ENCODE measurements at regions not wholly inside any gene's neighbourhood (a gene's known extent, or its start where the extent isn't known, plus 50 kb on each side); places are given as distances from the start of the nearest gene placed in this dataset.

DNA sequence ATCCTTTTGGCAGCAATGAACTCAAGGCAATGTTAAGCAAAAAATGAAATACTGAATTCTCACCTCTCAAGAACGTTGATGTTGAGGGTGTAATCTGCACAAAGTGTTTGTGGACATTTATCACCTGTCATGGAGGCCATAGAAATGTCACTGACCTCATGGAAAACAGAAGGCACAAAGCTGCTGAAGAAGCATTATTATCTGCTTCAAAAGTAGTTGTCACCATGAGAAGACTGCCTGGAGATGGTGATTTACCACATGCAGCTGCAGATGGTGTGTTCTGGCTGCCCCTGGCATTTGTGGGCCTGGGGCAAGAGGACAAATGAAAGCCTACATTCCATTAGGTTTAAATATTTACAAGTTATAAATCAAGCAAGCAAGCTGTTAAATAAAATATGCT is 116.8 kb upstream of the RPS6KA3 start:
- H3K36me3 Mint-ChIP-seq (ENCODE audit: low read depth) = no peaks in the 10 kb centered on the region
- H3K9me3 Mint-ChIP-seq = peaks cover 6% of the 10 kb centered on the region
- H3K27ac Mint-ChIP-seq = no peak overlapping the region
- DNase-seq (ENCODE audit: low spot score) = no peak
- H3K4me1 Mint-ChIP-seq (ENCODE audit: low read depth) = peaks cover 19% of the 10 kb centered on the region
- intact Hi-C loops (cut with micrococcal nuclease) = loop anchor here (2.0 to 5.0 kb wide), 4 partner anchors 59 to 213 kb away; no protein-coding TSS in a partner anchor
- peaks cover 5% of the 10 kb centered on the region for H3K27me3 Mint-ChIP-seq (ENCODE audit: low read depth)
- H3K4me3 Mint-ChIP-seq (ENCODE audit: low read depth) = no peak overlapping the region

- peak overlapping the region; percentile 65 for H3K27ac Mint-ChIP-seq
- intact Hi-C loops (cut with micrococcal nuclease) = loop anchor here (2.0 to 5.0 kb wide), 4 partner anchors 60 to 214 kb away; no protein-coding TSS in a partner anchor
- no peaks in the 10 kb centered on the region for H3K27me3 Mint-ChIP-seq (ENCODE audit: low read depth)
- peaks cover 25% of the 10 kb centered on the region for H3K4me1 Mint-ChIP-seq (ENCODE audit: low read depth)
- DNase-seq (ENCODE audit: low spot score) = peak; percentile 9
- no peak overlapping the region for H3K4me3 Mint-ChIP-seq (ENCODE audit: low read depth)
- H3K9me3 Mint-ChIP-seq = peaks cover 6% of the 10 kb centered on the region
- no peaks in the 10 kb centered on the region for H3K36me3 Mint-ChIP-seq (ENCODE audit: low read depth)
Observed at GRCh38 chrX:20382518-20383297, 116.0 kb upstream of the RPS6KA3 start.

- no peak for DNase-seq (ENCODE audit: low spot score)
- H3K4me3 Mint-ChIP-seq (ENCODE audit: low read depth) = peak overlapping the region; percentile 18
- H3K4me1 Mint-ChIP-seq (ENCODE audit: low read depth) = peaks cover 27% of the 10 kb centered on the region
- intact Hi-C loops (cut with micrococcal nuclease) = loop anchor here (2.0 to 5.0 kb wide), 4 partner anchors 60 to 215 kb away; no protein-coding TSS in a partner anchor
- H3K27ac Mint-ChIP-seq = peak overlapping the region; percentile 6
- H3K9me3 Mint-ChIP-seq = peaks cover 6% of the 10 kb centered on the region
- H3K36me3 Mint-ChIP-seq (ENCODE audit: low read depth) = no peaks in the 10 kb centered on the region
- H3K27me3 Mint-ChIP-seq (ENCODE audit: low read depth) = no peaks in the 10 kb centered on the region
Observed at GRCh38 chrX:20382082-20382481, 115.4 kb upstream of the RPS6KA3 start.

DNA sequence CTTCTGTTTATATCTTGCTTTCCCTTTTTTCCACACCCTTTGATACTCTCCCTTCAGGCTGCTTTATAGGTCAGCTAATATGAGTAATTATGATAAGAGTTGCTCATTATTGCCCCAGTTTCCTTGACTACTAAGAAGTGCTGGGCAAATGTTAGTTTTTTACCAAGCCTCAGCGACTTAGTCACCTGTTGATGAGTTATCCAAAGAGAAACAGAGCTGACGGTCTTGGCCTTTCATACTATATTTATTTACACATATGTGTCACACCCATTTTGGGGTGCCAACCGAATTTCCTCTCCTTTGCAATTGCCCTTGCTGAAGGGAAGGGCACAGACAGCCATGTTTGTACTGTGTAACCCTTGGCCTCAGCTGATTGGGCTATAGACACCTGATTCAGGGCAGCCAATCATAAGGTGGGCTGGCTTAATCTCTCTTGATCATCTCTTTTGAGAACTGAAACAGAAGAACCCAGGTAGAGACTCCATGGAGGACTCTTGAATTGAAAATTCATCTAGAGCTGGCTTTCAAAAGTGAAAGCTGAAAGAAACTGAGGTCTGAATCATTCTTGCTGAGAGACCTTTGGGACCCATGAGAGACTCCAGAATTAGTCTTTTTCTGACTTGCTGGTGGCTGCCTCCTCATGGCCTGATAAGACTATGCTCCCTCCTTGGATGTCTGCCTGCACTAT is 111.7 kb upstream of the RPS6KA3 start:
- Mint-ChIP-seq H3K36me3 (ENCODE audit: low read depth) (no peaks in the 10 kb centered on the region), H3K27ac (peak overlapping the region; percentile 91), H3K9me3 (peaks cover 6% of the 10 kb centered on the region), H3K4me3 (ENCODE audit: low read depth) (no peak overlapping the region), H3K27me3 (ENCODE audit: low read depth) (no peaks in the 10 kb centered on the region), H3K4me1 (ENCODE audit: low read depth) (peaks cover 33% of the 10 kb centered on the region)
- intact Hi-C loops (cut with micrococcal nuclease) = no loop called here
- peak; percentile 9 for DNase-seq (ENCODE audit: low spot score)

DNA sequence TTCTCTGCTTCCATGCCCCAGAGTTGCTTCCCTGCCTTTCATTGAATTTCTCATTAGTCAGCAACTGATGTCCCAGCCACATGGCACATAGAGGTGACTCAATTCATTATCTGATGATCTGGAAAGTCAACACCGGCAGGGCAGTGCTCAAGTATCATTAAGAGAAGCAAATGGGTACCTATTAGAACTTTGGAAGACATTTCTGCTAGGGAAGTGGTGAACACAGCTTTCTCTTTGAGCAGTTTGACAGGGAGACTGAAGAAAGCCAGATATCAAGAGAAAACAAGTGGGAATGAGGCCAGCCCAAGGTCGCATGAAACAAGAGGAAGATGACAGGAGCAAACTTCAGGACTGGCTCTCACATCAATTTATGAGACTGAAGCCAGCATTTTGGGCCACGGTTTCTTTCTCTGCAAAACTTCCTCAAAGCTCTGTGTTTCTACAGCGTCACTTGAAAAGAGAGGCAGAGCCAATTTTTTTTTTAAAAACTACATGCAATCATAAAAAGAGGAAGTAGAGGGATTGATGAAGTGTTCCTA is 108.3 kb upstream of the RPS6KA3 start:
- H3K4me1 Mint-ChIP-seq (ENCODE audit: low read depth) = peaks cover 15% of the 10 kb centered on the region
- intact Hi-C loops (cut with micrococcal nuclease) = no loop called here
- H3K9me3 Mint-ChIP-seq = peaks cover 4% of the 10 kb centered on the region
- H3K36me3 Mint-ChIP-seq (ENCODE audit: low read depth) = no peaks in the 10 kb centered on the region
- no peak for DNase-seq (ENCODE audit: low spot score)
- H3K27ac Mint-ChIP-seq = no peak overlapping the region
- H3K27me3 Mint-ChIP-seq (ENCODE audit: low read depth) = peaks cover 7% of the 10 kb centered on the region
- H3K4me3 Mint-ChIP-seq (ENCODE audit: low read depth) = no peak overlapping the region

DNA sequence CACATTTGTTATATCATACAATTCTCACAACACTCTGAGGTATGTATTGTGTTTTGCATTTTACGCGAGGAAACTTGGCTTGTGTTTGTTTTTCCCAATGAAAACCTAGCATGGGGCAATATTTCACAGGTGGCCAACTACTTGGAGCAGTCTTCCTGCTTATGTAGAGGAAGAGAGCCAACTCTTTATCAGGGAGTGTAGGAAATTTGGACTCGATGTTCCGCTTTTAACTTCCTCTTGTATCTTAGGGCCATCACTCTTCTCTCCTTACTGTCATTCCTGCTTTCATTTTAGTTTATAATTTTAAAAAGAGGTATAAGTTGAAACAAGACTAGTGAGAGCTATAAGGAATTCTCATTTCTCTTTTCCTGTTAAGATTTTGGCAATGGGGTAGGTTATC is 107.7 kb upstream of the RPS6KA3 start:
- Mint-ChIP-seq H3K27me3 (ENCODE audit: low read depth) (peaks cover 7% of the 10 kb centered on the region), H3K27ac (no peak overlapping the region), H3K4me3 (ENCODE audit: low read depth) (no peak overlapping the region), H3K36me3 (ENCODE audit: low read depth) (no peaks in the 10 kb centered on the region), H3K4me1 (ENCODE audit: low read depth) (peaks cover 15% of the 10 kb centered on the region), H3K9me3 (no peaks in the 10 kb centered on the region)
- intact Hi-C loops (cut with micrococcal nuclease) = no loop called here
- DNase-seq (ENCODE audit: low spot score) = no peak

GRCh38 chrX:20373063-20373462 is 106.4 kb upstream of the RPS6KA3 start:
- Mint-ChIP-seq H3K27me3 (ENCODE audit: low read depth) (peaks cover 7% of the 10 kb centered on the region), H3K9me3 (no peaks in the 10 kb centered on the region), H3K36me3 (ENCODE audit: low read depth) (no peaks in the 10 kb centered on the region), H3K27ac (no peak overlapping the region), H3K4me3 (ENCODE audit: low read depth) (no peak overlapping the region), H3K4me1 (ENCODE audit: low read depth) (peaks cover 10% of the 10 kb centered on the region)
- intact Hi-C loops (cut with micrococcal nuclease) = no loop called here
- DNase-seq (ENCODE audit: low spot score) = no peak

DNA sequence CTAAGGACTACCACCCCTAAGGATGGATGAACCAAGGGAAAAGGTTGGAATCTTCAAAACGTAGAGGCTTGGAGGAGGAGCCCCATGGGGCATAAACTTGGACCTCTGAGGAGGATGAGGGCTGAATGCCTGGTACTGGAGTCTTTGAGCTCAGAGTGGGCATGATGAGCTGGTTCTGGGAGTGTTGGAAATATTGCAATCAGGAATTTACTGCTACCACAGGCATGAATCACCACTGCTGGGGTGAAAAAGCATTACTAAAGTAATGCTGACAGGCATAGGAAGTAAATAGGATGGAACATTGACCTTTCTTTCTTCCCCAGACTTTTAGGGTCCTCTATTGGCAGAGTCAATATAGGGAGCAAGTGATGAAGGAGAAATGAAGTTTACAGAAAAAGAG is 105.8 kb upstream of the RPS6KA3 start:
- H3K4me3 Mint-ChIP-seq (ENCODE audit: low read depth) = no peak overlapping the region
- no peaks in the 10 kb centered on the region for H3K36me3 Mint-ChIP-seq (ENCODE audit: low read depth)
- intact Hi-C loops (cut with micrococcal nuclease) = no loop called here
- H3K27ac Mint-ChIP-seq = no peak overlapping the region
- peaks cover 7% of the 10 kb centered on the region for H3K27me3 Mint-ChIP-seq (ENCODE audit: low read depth)
- no peaks in the 10 kb centered on the region for H3K9me3 Mint-ChIP-seq
- DNase-seq (ENCODE audit: low spot score) = no peak
- peaks cover 8% of the 10 kb centered on the region for H3K4me1 Mint-ChIP-seq (ENCODE audit: low read depth)

- no peak overlapping the region for H3K27ac Mint-ChIP-seq
- H3K4me1 Mint-ChIP-seq (ENCODE audit: low read depth) = no peaks in the 10 kb centered on the region
- no peaks in the 10 kb centered on the region for H3K9me3 Mint-ChIP-seq
- H3K4me3 Mint-ChIP-seq (ENCODE audit: low read depth) = no peak overlapping the region
- intact Hi-C loops (cut with micrococcal nuclease) = no loop called here
- H3K27me3 Mint-ChIP-seq (ENCODE audit: low read depth) = peaks cover 12% of the 10 kb centered on the region
- no peak for DNase-seq (ENCODE audit: low spot score)
- H3K36me3 Mint-ChIP-seq (ENCODE audit: low read depth) = no peaks in the 10 kb centered on the region
Observed at GRCh38 chrX:20369468-20369867, 102.8 kb upstream of the RPS6KA3 start.

DNA sequence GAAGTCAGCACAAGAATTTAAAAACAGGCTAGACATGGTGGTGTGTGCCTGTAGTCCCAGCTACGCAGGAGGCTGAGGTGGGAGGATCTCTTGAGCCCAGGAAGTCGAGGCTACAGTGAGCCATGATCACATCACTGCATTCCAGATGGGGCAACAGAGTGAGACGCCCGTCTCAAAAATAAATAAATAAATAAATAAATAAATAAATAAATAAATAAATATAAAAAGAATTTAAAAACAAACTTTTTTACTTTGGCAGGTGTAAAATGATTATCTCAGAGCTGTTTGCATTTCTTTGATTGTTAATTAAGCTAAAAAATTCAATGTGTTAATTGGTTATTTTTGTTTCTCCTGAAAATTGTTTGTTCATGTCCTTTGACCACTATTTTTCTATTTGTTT is 97.5 kb upstream of the RPS6KA3 start:
- Mint-ChIP-seq H3K4me3 (ENCODE audit: low read depth) (no peak overlapping the region), H3K36me3 (ENCODE audit: low read depth) (no peaks in the 10 kb centered on the region), H3K9me3 (no peaks in the 10 kb centered on the region), H3K27me3 (ENCODE audit: low read depth) (peaks cover 12% of the 10 kb centered on the region), H3K27ac (no peak overlapping the region), H3K4me1 (ENCODE audit: low read depth) (no peaks in the 10 kb centered on the region)
- intact Hi-C loops (cut with micrococcal nuclease) = no loop called here
- DNase-seq (ENCODE audit: low spot score) = no peak

- H3K27ac Mint-ChIP-seq = no peak overlapping the region
- H3K9me3 Mint-ChIP-seq = no peaks in the 10 kb centered on the region
- no peaks in the 10 kb centered on the region for H3K36me3 Mint-ChIP-seq (ENCODE audit: low read depth)
- intact Hi-C loops (cut with micrococcal nuclease) = no loop called here
- DNase-seq (ENCODE audit: low spot score) = no peak
- H3K4me1 Mint-ChIP-seq (ENCODE audit: low read depth) = no peaks in the 10 kb centered on the region
- no peak overlapping the region for H3K4me3 Mint-ChIP-seq (ENCODE audit: low read depth)
- H3K27me3 Mint-ChIP-seq (ENCODE audit: low read depth) = peaks cover 12% of the 10 kb centered on the region
Observed at GRCh38 chrX:20363275-20363674, 96.6 kb upstream of the RPS6KA3 start.

- no peak for DNase-seq (ENCODE audit: low spot score)
- Mint-ChIP-seq H3K4me1 (ENCODE audit: low read depth) (no peaks in the 10 kb centered on the region), H3K4me3 (ENCODE audit: low read depth) (no peak overlapping the region), H3K36me3 (ENCODE audit: low read depth) (no peaks in the 10 kb centered on the region), H3K9me3 (no peaks in the 10 kb centered on the region), H3K27me3 (ENCODE audit: low read depth) (peaks cover 12% of the 10 kb centered on the region), H3K27ac (no peak overlapping the region)
- intact Hi-C loops (cut with micrococcal nuclease) = no loop called here
Observed at GRCh38 chrX:20362268-20363267, 95.9 kb upstream of the RPS6KA3 start.

Data from activated T-helper 2 cell treated with anti-CD3 and anti-CD28 coated beads, Interferon-gamma antibody, Interleukin-2, Interleukin-4, amounts not matched to agents 10 μg/mL and 5 μg/mL and 100 μg/mL, durations not matched to agents 14 hours and 24 hours and 36 hours (primary cell).